Gastrocnemius medialis (tissue), 4 donors: ENCODE measurements at regions not wholly inside any gene's neighbourhood (a gene's known extent, or its start where the extent isn't known, plus 50 kb on each side); places are given as distances from the start of the nearest gene placed in this dataset.

Experiments used
- POLR2A ChIP-seq, 2 donors: fragments of 450-650 bp; IDR thresholded peaks; one replicate each; pipeline ENCODE4 v1.6.1; 2017; ENCODE audit warnings: antibody characterized with exemption in 2 of 2, mild to moderate bottlenecking in 2 of 2, moderate library complexity in 2 of 2
- TF ChIP-seq, protein P1 (sequence below), 5 experiments: fragments of 450-650 bp in 3 of 5; fragments of 200-600 bp in 2 of 5; sonication (generic) in 2 of 5; IDR thresholded peaks in 4 of 5; conservative IDR thresholded peaks in 1 of 5; 1 replicate in 4 of 5; 2 replicates in 1 of 5; pipeline ENCODE4 v1.5.1; 2016 to 2019; ENCODE audit warnings: antibody characterized with exemption in 5 of 5, mild to moderate bottlenecking in 3 of 5, moderate library complexity in 3 of 5

DNA sequence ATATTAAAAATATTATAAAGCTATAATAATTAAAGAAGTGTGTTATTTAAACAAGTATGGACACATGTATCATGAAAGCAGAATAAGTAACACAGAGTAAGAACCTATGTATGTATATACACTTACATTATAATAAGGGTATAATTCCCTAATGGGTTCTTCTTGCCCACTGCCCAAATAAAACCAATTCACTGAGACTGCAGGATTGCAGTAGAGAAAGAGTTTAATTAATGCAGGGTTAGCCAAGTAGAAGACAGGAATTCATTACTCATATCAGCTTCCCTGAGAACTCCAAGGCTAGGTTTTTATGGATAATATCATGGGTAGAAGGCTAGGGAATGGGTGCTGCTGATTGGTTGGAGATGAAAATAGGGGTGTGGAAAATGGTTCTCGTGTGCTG lies 53.8 kb upstream of the SAMD3 start:
- TF ChIP-seq POLR2A (IDR thresholded peaks at IDR 0.05), result no peak
- TF ChIP-seq, protein P1, sequence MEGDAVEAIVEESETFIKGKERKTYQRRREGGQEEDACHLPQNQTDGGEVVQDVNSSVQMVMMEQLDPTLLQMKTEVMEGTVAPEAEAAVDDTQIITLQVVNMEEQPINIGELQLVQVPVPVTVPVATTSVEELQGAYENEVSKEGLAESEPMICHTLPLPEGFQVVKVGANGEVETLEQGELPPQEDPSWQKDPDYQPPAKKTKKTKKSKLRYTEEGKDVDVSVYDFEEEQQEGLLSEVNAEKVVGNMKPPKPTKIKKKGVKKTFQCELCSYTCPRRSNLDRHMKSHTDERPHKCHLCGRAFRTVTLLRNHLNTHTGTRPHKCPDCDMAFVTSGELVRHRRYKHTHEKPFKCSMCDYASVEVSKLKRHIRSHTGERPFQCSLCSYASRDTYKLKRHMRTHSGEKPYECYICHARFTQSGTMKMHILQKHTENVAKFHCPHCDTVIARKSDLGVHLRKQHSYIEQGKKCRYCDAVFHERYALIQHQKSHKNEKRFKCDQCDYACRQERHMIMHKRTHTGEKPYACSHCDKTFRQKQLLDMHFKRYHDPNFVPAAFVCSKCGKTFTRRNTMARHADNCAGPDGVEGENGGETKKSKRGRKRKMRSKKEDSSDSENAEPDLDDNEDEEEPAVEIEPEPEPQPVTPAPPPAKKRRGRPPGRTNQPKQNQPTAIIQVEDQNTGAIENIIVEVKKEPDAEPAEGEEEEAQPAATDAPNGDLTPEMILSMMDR (IDR thresholded peaks at IDR 0.05 in 4 of 5, conservative IDR thresholded peaks at IDR 0.05 in 1 of 5), result no peak
